ENCODE measurements at regions not wholly inside any gene's neighbourhood (a gene's known extent, or its start where the extent isn't known, plus 50 kb on each side); places are given as distances from the start of the nearest gene placed in this dataset.

DNA sequence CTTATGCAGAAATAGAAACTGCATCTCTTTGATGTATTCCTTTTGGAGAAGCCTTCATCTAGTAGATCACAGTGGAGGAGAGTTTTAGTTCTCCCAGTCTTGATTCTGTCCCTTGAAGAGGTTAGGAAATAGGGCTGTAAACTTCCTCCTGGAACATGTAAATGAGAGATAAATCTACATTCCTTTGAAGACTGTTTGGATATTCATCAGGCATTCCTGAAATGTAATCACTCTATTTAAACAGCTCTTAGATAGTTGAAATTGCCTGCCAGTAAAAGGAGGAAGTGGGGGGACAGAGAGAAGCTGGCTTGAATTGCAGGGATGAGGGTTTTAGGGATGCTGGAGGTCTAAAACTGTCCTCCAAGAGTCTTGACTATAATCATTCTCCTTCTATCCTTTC is 254.3 kb upstream of the LRRC3B start:
- Histone ChIP-seq H3K27ac (ENCODE audit: insufficient read depth, low read depth, low read length) (no peak overlapping the region), H3K27me3 (ENCODE audit: control insufficient read depth in 2 of 2, insufficient read depth in 2 of 2, low read length in 2 of 2) (no peaks in the 10 kb centered on the region), H3K9me3 (replicated peaks; ENCODE audit: control insufficient read depth, insufficient read depth, low read length) (no peaks in the 10 kb centered on the region), H4K20me1 (replicated peaks; ENCODE audit: control insufficient read depth, extremely low read depth, insufficient read depth, low read length) (no peaks in the 10 kb centered on the region), H3K9ac (replicated peaks; ENCODE audit: extremely low read depth, insufficient read depth, low read length) (no peak overlapping the region), H3K4me3 (replicated peaks in 1 of 3; ENCODE audit: insufficient read depth in 1 of 3, low read depth in 1 of 3, low read length in 3 of 3) (no peak overlapping the region), H3K4me2 (ENCODE audit: insufficient read depth, low read length) (no peak overlapping the region), H3K36me3 (ENCODE audit: control insufficient read depth in 2 of 2, extremely low read depth in 1 of 2, insufficient read depth in 2 of 2, low read length in 2 of 2) (no peaks in the 10 kb centered on the region), H3K79me2 (ENCODE audit: control insufficient read depth, insufficient read depth, low read length) (no peaks in the 10 kb centered on the region), H3K4me1 (ENCODE audit: control insufficient read depth, extremely low read depth, insufficient read depth, low read length) (no peaks in the 10 kb centered on the region), H2AFZ (ENCODE audit: low read depth, low read length) (no peak overlapping the region), H3K9me1 (replicated peaks; ENCODE audit: control insufficient read depth, extremely low read depth, insufficient read depth, low read length) (no peaks in the 10 kb centered on the region)
- dilution Hi-C loops (cut with MboI; ENCODE audit: extremely low pct_ligation_motif_present, low sequenced_read_pairs), result no loop called here
- intact Hi-C loops (cut with micrococcal nuclease), result no loop called here
- ChIA-PET CTCF (no interaction called here), POLR2A (no interaction called here)
- TF ChIP-seq, protein P1, sequence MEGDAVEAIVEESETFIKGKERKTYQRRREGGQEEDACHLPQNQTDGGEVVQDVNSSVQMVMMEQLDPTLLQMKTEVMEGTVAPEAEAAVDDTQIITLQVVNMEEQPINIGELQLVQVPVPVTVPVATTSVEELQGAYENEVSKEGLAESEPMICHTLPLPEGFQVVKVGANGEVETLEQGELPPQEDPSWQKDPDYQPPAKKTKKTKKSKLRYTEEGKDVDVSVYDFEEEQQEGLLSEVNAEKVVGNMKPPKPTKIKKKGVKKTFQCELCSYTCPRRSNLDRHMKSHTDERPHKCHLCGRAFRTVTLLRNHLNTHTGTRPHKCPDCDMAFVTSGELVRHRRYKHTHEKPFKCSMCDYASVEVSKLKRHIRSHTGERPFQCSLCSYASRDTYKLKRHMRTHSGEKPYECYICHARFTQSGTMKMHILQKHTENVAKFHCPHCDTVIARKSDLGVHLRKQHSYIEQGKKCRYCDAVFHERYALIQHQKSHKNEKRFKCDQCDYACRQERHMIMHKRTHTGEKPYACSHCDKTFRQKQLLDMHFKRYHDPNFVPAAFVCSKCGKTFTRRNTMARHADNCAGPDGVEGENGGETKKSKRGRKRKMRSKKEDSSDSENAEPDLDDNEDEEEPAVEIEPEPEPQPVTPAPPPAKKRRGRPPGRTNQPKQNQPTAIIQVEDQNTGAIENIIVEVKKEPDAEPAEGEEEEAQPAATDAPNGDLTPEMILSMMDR (IDR thresholded peaks at IDR 0.05; ENCODE audit: extremely low read depth in 1 of 2, insufficient read depth in 1 of 2, low read depth in 1 of 2, low read length in 2 of 2), result no peak
- TF ChIP-seq JUN (IDR thresholded peaks at IDR 0.05; ENCODE audit: borderline replicate concordance, insufficient read depth, insufficient read length, low read depth) (no peak), MAX (IDR thresholded peaks at IDR 0.05; ENCODE audit: insufficient read depth, insufficient read length) (no peak), POLR2A (IDR thresholded peaks at IDR 0.05; ENCODE audit: low read depth, low read length) (no peak), GATA2 (IDR thresholded peaks at IDR 0.05; ENCODE audit: insufficient read depth, insufficient read length, low read depth, low read length) (no peak), EZH2 (IDR thresholded peaks at IDR 0.05; ENCODE audit: borderline replicate concordance, low read depth, low read length, severe bottlenecking) (no peak), MYC (IDR thresholded peaks at IDR 0.05; ENCODE audit: low read depth, low read length) (no peak)
- BruUV-seq (replicated peaks), result no TSS peak
- FAIRE-seq, result no peak
- no peak for DNase-seq (ENCODE audit: low read depth, low spot score)

- Histone ChIP-seq H3K79me2 (ENCODE audit: control insufficient read depth, insufficient read depth, low read length) (no peaks in the 10 kb centered on the region), H3K9me3 (replicated peaks; ENCODE audit: control insufficient read depth, insufficient read depth, low read length) (no peaks in the 10 kb centered on the region), H3K9ac (replicated peaks; ENCODE audit: extremely low read depth, insufficient read depth, low read length) (no peak overlapping the region), H3K4me1 (ENCODE audit: control insufficient read depth, extremely low read depth, insufficient read depth, low read length) (no peaks in the 10 kb centered on the region), H3K4me2 (ENCODE audit: insufficient read depth, low read length) (no peak overlapping the region), H3K36me3 (ENCODE audit: control insufficient read depth in 2 of 2, extremely low read depth in 1 of 2, insufficient read depth in 2 of 2, low read length in 2 of 2) (no peaks in the 10 kb centered on the region), H3K27me3 (ENCODE audit: control insufficient read depth in 2 of 2, insufficient read depth in 2 of 2, low read length in 2 of 2) (no peaks in the 10 kb centered on the region), H3K9me1 (replicated peaks; ENCODE audit: control insufficient read depth, extremely low read depth, insufficient read depth, low read length) (no peaks in the 10 kb centered on the region), H4K20me1 (replicated peaks; ENCODE audit: control insufficient read depth, extremely low read depth, insufficient read depth, low read length) (no peaks in the 10 kb centered on the region), H2AFZ (ENCODE audit: low read depth, low read length) (no peak overlapping the region), H3K4me3 (replicated peaks in 1 of 3; ENCODE audit: insufficient read depth in 1 of 3, low read depth in 1 of 3, low read length in 3 of 3) (no peak overlapping the region), H3K27ac (ENCODE audit: insufficient read depth, low read depth, low read length) (no peak overlapping the region)
- DNase-seq (ENCODE audit: low read depth, low spot score), result no peak
- ChIA-PET POLR2A (no interaction called here), CTCF (no interaction called here)
- TF ChIP-seq POLR2A (IDR thresholded peaks at IDR 0.05; ENCODE audit: low read depth, low read length) (no peak), POLR2AphosphoS5 (IDR thresholded peaks at IDR 0.05; ENCODE audit: insufficient read depth, low read depth, low read length) (no peak), JUN (IDR thresholded peaks at IDR 0.05; ENCODE audit: borderline replicate concordance, insufficient read depth, insufficient read length, low read depth) (no peak), EZH2 (IDR thresholded peaks at IDR 0.05; ENCODE audit: borderline replicate concordance, low read depth, low read length, severe bottlenecking) (no peak), GATA2 (IDR thresholded peaks at IDR 0.05; ENCODE audit: insufficient read depth, insufficient read length, low read depth, low read length) (no peak), FOS (IDR thresholded peaks at IDR 0.05; ENCODE audit: borderline replicate concordance, insufficient read depth, low read length) (no peak), MYC (IDR thresholded peaks at IDR 0.05; ENCODE audit: low read depth, low read length) (no peak), MAX (IDR thresholded peaks at IDR 0.05; ENCODE audit: insufficient read depth, insufficient read length) (no peak)
- TF ChIP-seq, protein P1 (IDR thresholded peaks at IDR 0.05; ENCODE audit: extremely low read depth in 1 of 2, insufficient read depth in 1 of 2, low read depth in 1 of 2, low read length in 2 of 2), result no peak
- BruUV-seq (replicated peaks), result no TSS peak
- intact Hi-C loops (cut with micrococcal nuclease) (no loop called here), dilution Hi-C loops (cut with MboI; ENCODE audit: extremely low pct_ligation_motif_present, low sequenced_read_pairs) (no loop called here)
- FAIRE-seq, result no peak
Observed at GRCh38 chr3:26369133-26369532, 253.4 kb upstream of the LRRC3B start.

Measured in endothelial cell of umbilical vein (primary cell).